GM21825 (cell line): ENCODE measurements at regions not wholly inside any gene's neighbourhood (a gene's known extent, or its start where the extent isn't known, plus 50 kb on each side); places are given as distances from the start of the nearest gene placed in this dataset.
"Not testable (repeated sequence)": the region's sequence is repeated elsewhere in the genome, so short reads cannot be mapped to it uniquely, and the experiment has no call there.

Experiments used
- ATAC-seq: cut with Tn5 transposase; IDR thresholded peaks from one replicate; pipeline ENCODE4 v1.9.1; 2021; ENCODE audit warnings: mild to moderate bottlenecking, moderate library complexity; ENCODE audit not compliant: unreplicated experiment

GRCh38 chr2:22970284-22970975, 414.5 kb upstream of the KLHL29 start:
- ATAC-seq: no peak

- ATAC-seq: no peak
Measured at GRCh38 chr2:22970991-22971390, 414.0 kb upstream of the KLHL29 start.

GRCh38 chr2:22981785-22982184, 403.2 kb upstream of the KLHL29 start:
- ATAC-seq: no peak

DNA sequence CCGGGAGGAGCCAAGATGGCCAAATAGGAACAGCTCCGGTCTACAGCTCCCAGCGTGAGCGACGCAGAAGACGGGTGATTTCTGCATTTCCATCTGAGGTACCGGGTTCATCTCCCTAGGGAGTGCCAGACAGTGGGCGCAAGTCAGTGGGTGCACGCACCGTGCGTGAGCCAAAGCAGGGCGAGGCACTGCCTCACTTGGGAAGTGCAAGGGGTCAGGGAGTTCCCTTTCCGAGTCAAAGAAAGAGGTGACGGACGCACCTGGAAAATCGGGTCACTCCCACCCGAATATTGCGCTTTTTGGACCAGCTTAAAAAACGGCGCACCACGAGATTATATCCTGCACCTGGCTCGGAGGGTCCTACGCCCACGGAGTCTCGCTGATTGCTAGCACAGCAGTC, 400.8 kb upstream of the KLHL29 start:
- not testable (repeated sequence) for ATAC-seq

DNA sequence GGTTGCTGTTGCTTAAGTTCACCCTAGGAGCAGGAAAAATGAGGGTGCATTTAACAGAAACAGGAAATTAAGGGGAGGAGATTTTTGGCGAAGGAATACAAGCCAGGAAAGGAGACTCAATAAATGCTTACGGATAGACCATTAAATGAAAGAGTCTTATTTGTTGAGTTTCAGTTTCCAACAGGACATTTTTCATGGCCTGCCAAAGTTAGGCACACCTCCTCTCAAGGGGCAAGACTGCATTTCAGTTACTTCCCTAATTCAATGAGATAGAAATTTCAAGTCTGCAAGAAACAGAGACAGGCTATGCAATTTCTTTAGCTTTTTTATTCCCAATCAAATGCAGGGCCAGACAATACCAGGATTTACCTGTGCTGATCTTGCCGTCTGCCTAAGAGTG, 394.7 kb upstream of the KLHL29 start:
- ATAC-seq: no peak

DNA sequence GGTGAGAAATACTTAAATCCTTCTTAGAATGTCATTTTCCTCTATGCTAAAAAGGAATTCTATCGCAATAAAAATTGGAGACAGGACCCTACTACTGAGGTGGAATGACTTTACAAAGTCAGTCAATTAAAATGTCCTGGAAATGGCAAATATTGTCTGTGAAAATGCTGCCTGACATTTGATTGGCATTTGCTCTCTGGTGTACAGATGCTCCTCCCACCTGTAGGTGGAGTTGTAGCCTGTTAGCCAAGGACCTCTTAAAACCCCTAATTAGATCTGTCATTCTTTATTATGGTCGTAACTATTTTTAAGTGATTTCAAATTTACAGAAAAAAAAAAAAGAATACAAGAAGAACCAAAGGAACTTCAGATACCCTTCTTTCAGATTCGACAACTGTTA, 393.1 kb upstream of the KLHL29 start:
- no peak for ATAC-seq

- ATAC-seq: no peak
Measured at GRCh38 chr2:22992441-22992840, 392.5 kb upstream of the KLHL29 start.

DNA sequence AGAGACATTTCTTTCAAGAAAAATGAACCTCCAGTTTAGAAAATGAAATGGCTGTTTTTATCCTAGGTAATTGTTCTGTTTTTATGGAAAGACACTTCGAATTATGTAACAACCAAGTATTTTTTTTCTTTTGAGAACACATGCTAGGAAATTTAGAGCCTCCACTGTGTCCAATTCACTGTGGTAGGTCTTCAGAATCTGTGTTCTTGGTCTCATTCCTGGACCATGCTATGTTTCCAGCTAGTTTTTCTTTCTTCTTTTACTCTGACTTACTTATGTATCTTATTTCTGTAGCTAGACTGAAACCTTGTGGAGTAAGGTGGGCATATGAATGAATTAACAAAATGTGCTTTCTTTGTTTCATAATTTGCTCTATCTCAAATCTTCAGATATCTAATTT, 391.7 kb upstream of the KLHL29 start:
- no peak for ATAC-seq

GRCh38 chr2:22995576-22995975, 389.4 kb upstream of the KLHL29 start:
- no peak for ATAC-seq

DNA sequence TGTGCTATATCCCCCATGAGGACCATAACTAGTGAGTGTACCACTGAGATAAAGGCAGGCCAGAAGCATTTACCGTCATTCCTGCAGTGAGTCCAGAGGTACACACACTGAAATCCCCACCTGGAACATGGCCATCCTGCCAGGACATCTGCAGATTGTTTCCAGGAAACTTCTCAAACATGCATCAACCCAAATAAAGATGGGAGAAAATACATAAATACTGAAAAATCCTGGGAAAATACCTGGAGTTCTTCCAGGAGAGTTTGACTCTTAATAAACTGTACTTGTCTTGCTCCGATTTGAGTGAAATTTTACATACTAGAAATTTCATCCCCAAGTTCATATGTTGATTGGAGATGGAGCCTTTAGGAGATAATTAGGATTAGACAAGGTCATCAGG, 388.1 kb upstream of the KLHL29 start:
- no peak for ATAC-seq

GRCh38 chr2:22998359-22998758, 386.6 kb upstream of the KLHL29 start:
- ATAC-seq: no peak

DNA sequence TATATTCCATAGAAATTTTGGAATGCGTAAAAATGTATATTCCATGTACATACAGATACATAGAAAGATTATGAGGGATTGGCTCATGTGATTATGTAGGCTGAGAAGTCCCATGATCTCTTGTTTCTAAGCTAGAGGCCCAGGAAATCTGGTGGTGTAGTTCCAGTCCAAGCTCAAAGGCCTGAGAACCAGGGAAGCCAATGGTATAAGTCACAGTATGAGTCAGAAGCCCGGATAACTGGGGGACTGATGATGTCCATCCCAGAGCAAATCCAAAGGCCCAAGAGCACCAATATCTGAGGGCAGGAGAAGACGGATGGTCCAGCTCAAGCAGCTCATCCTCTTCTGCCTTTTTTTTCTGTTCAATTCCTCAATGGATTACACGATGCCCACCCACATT, 385.0 kb upstream of the KLHL29 start:
- ATAC-seq: no peak

GRCh38 chr2:23002234-23002633, 382.7 kb upstream of the KLHL29 start:
- ATAC-seq: no peak

- ATAC-seq: no peak
Measured at GRCh38 chr2:23005469-23005868, 379.5 kb upstream of the KLHL29 start.

DNA sequence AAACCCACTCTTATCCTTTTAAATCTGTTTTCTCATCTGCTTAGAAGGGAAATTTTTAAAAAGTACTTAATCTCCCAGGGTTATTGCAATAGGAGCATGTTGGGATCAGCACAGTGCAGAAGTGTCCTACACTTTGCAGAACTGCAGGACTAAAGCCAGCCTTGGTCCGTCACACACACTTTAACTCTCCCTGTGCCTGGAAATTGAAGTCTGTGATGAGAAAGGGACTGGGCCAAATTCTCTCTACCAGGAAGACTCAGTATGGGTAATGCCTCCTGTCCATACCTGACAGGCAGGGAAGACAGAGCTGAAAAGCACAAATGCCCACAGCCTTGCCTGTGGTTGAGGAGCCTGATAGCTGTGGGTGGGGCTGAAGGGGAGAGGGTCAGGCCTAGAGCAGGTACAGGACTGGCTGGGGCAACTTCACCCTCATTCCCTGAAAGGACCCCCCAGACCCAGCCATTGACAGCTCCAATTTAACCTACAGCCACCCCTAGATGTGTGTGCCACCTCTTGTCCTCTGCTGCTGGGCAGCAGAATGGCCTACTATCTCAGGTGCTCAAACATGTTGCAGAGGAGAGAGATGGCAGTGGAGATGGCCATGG, 377.2 kb upstream of the KLHL29 start:
- ATAC-seq: no peak

- no peak for ATAC-seq
Measured at GRCh38 chr2:23008440-23008839, 376.5 kb upstream of the KLHL29 start.

- ATAC-seq: no peak
Measured at GRCh38 chr2:23008951-23009350, 376.0 kb upstream of the KLHL29 start.

DNA sequence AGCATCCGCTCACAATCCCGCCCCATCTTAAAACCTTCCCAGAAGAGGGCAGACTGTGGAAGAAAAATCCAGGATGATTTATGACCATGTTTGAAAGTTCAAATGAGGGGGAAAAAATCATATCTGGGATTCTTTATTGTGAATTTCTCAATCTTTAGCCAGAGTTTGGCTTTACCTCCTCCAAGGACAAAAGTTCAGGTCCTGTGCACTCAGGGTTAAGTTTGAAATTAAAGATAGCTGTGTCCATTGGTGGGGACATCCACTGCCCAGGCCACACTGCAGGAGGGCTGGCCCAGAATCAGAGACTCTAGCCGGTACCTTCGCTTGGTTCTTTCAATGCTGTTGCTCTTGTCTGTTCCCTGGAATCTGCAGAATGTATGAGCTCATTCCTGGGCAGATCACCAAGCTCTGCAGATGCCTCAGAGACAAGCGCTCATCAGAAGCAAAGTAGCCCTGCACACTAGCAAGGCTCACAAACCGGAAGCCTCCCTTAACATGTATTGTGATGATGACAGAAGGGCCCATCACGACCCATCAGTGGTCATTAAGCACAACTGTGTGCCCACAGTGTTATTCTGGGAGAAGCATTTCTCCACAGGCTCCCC, 375.3 kb upstream of the KLHL29 start:
- ATAC-seq: no peak

GRCh38 chr2:23012499-23012898, 372.5 kb upstream of the KLHL29 start:
- ATAC-seq: no peak

DNA sequence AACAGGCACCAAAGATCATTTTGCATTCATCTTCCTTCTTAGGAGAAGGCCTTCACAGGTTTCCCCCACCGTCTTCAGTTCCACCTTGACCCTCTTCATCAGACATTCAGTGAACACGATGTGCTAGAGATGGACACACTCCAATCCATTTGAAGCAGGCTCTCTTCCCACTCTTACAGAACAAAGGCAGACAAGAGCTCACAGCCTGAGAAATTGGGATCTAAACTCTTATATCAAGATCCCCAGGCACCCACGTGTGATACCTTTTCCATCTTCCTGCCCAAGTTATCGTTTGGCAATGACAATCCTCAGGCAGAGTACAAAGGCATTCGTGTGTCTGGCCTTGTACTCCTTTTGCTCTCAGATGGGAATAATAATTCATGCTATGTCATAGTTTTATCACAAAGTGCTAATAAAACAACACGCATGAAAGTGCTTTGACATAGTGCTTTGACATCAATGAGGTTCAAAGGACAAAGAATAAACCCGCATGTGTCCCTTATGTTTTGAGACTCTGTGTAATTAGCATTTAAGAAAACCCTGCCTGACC, 369.3 kb upstream of the KLHL29 start:
- ATAC-seq: no peak

GRCh38 chr2:23019476-23019875, 365.5 kb upstream of the KLHL29 start:
- ATAC-seq: no peak

GRCh38 chr2:23020659-23021058, 364.3 kb upstream of the KLHL29 start:
- no peak for ATAC-seq
